ENCODE measurements at regions not wholly inside any gene's neighbourhood (a gene's known extent, or its start where the extent isn't known, plus 50 kb on each side); places are given as distances from the start of the nearest gene placed in this dataset.
"Not testable (repeated sequence)": the region's sequence is repeated elsewhere in the genome, so short reads cannot be mapped to it uniquely, and the experiment has no call there.

GRCh38 chr1:195648875-195649274 lies 959.4 kb downstream of the KCNT2 start:
- POLR2A ChIA-PET; H4K20me1 ChIP-seq (ENCODE audit: control insufficient read depth, insufficient read depth); H3K4me3 ChIP-seq; H3K27me3 ChIP-seq (replicated peaks in 1 of 2; ENCODE audit: control insufficient read depth in 2 of 2, insufficient read depth in 2 of 2, low read length in 1 of 2); intact Hi-C loops (cut with micrococcal nuclease; ENCODE audit: unreplicated experiment); RAD21 ChIA-PET (ENCODE audit: unreplicated experiment); SMC1A ChIA-PET (ENCODE audit: uncharacterized antibody, unreplicated experiment); H2AFZ ChIP-seq (ENCODE audit: control insufficient read depth, low read depth, low read length); H3K9me3 ChIP-seq (replicated peaks; ENCODE audit: control insufficient read depth, insufficient read depth, low read length); H3K9ac ChIP-seq (ENCODE audit: control insufficient read depth, insufficient read depth, low read length); H3K4me1 ChIP-seq (ENCODE audit: control insufficient read depth, insufficient read depth, low read length); H3K79me2 ChIP-seq (ENCODE audit: control insufficient read depth, insufficient read depth, low read length); H3K36me3 ChIP-seq (ENCODE audit: control insufficient read depth in 2 of 2, insufficient read depth in 2 of 2, low read length in 1 of 2); BruUV-seq (replicated peaks); ATAC-seq; DNase-seq (ENCODE audit: low read depth, low spot score); in situ Hi-C loops (cut with MboI); H3K4me2 ChIP-seq (ENCODE audit: control insufficient read depth, insufficient read depth); H3K27ac ChIP-seq (ENCODE audit: control insufficient read depth, insufficient read depth); CTCF ChIA-PET; FAIRE-seq: not testable (repeated sequence)
- 8% methylated on average over 2 of the region's 2 CpGs for whole genome bisulfite sequencing (ENCODE audit: insufficient coverage, insufficient replicate concordance, low lambda C conversion rate, missing lambda C conversion rate)

- CTCF ChIA-PET = no interaction called here
- H3K27ac ChIP-seq (ENCODE audit: control insufficient read depth, insufficient read depth) = no peak overlapping the region
- SMC1A ChIA-PET (ENCODE audit: uncharacterized antibody, unreplicated experiment) = no interaction called here
- H4K20me1 ChIP-seq (ENCODE audit: control insufficient read depth, insufficient read depth) = no peaks in the 10 kb centered on the region
- 10% methylated on average over 5 of the region's 5 CpGs for WGBS (ENCODE audit: insufficient coverage, insufficient replicate concordance, low lambda C conversion rate, missing lambda C conversion rate)
- no peak overlapping the region for H3K4me2 ChIP-seq (ENCODE audit: control insufficient read depth, insufficient read depth)
- intact Hi-C loops (cut with micrococcal nuclease; ENCODE audit: unreplicated experiment) = no loop called here
- POLR2A ChIA-PET = no interaction called here
- no peak overlapping the region for H3K9ac ChIP-seq (ENCODE audit: control insufficient read depth, insufficient read depth, low read length)
- H3K79me2 ChIP-seq (ENCODE audit: control insufficient read depth, insufficient read depth, low read length) = no peaks in the 10 kb centered on the region
- no peak overlapping the region for H2AFZ ChIP-seq (ENCODE audit: control insufficient read depth, low read depth, low read length)
- TF ChIP-seq CBX3 (IDR thresholded peaks at IDR 0.05; ENCODE audit: borderline replicate concordance, low read depth) = no peak
- TF ChIP-seq MTA3 (IDR thresholded peaks at IDR 0.05; ENCODE audit: borderline replicate concordance, low read length) = no peak
- no peak for TF ChIP-seq NBN (IDR thresholded peaks at IDR 0.05)
- no peak for TF ChIP-seq NKRF (conservative IDR thresholded peaks at IDR 0.05)
- TF ChIP-seq USF1 (IDR thresholded peaks at IDR 0.05; ENCODE audit: borderline replicate concordance, extremely low read length, insufficient read depth, low read depth, low read length) = no peak
- TF ChIP-seq PAX5 (IDR thresholded peaks at IDR 0.05; ENCODE audit: borderline replicate concordance, low read depth, low read length) = no peak
- TF ChIP-seq SREBF1 (IDR thresholded peaks at IDR 0.05; ENCODE audit: low read length) = no peak
- no peak for TF ChIP-seq TAF1 (IDR thresholded peaks at IDR 0.05; ENCODE audit: borderline replicate concordance, low read depth, low read length)
- no peaks in the 10 kb centered on the region for H3K4me1 ChIP-seq (ENCODE audit: control insufficient read depth, insufficient read depth, low read length)
- BruUV-seq (replicated peaks) = no TSS peak
- DNase-seq (ENCODE audit: low read depth, low spot score) (no peak), ATAC-seq (no peak), FAIRE-seq (no peak)
- H3K36me3 ChIP-seq (ENCODE audit: control insufficient read depth in 2 of 2, insufficient read depth in 2 of 2, low read length in 1 of 2) = no peaks in the 10 kb centered on the region
- no peaks in the 10 kb centered on the region for H3K27me3 ChIP-seq (replicated peaks in 1 of 2; ENCODE audit: control insufficient read depth in 2 of 2, insufficient read depth in 2 of 2, low read length in 1 of 2)
- in situ Hi-C loops (cut with MboI) = no loop called here
- H3K4me3 ChIP-seq = no peak overlapping the region
- RAD21 ChIA-PET (ENCODE audit: unreplicated experiment) = no interaction called here
- no peaks in the 10 kb centered on the region for H3K9me3 ChIP-seq (replicated peaks; ENCODE audit: control insufficient read depth, insufficient read depth, low read length)
Observed at GRCh38 chr1:195637539-195637938, 970.7 kb downstream of the KCNT2 start.
